ENCODE measurements at regions not wholly inside any gene's neighbourhood (a gene's known extent, or its start where the extent isn't known, plus 50 kb on each side); places are given as distances from the start of the nearest gene placed in this dataset.

DNA sequence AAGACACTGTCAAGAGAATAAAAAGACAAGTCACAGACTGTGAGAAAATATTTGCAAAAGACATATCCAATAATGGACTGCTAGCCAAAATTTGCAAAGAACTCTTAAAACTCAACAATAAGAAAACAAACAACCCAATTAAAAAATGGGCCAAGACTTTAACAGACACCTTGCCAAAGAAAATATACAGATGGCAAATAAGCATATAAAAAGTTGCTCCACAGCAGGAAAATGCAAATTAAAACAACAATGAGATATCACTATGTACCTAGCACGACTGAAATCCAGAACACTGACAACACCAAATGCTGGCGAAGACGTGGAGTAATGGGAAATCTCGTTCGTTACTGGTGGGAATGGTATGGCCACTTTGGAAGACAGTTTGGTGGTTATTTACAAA, 228.9 kb downstream of the TTC8 start:
- H3K27ac ChIP-seq, result no peak overlapping the region
- intact Hi-C loops (cut with DNase I), result no loop called here
- TF ChIP-seq CTCF (IDR thresholded peaks at IDR 0.05), result no peak

DNA sequence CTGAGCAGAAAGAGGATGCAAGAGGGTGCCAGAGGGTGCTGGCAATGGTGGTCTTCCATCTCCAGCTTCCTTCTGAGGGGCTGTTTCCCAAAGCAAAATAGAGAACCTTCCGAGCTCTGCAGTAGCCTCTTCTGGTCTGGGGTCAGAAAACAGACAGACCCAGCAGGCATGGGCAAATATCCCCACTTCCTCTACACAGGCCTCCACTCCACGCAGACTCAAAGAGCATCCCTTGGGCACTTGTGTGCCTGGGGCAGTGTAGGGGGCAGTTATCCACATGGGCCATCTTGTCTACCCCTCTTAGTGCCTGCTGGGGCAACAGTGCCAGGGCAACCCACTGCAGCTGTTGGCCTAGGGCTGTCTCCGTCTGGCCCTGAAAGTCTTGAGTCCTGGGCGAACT, 231.9 kb downstream of the TTC8 start:
- no peak for ATAC-seq
- Histone ChIP-seq H3K4me3 (no peak overlapping the region), H3K27me3 (no peaks in the 10 kb centered on the region), H3K27ac (no peak overlapping the region), H3K4me1 (no peaks in the 10 kb centered on the region), H3K36me3 (no peaks in the 10 kb centered on the region), H3K9me3 (peaks cover 0 to 11% (median 0%) of the 10 kb centered on the region in 11 donors)
- 89 to 92% methylated on average over 4 of the region's 4 CpGs for whole genome bisulfite sequencing, 2 donors
- no peak for TF ChIP-seq CTCF (IDR thresholded peaks at IDR 0.05)
- intact Hi-C loops (cut with DNase I), result no loop called here
- no peak for DNase-seq

More for the DNA sequence above, 228.9 kb downstream of the TTC8 start:
- ATAC-seq, result no peak
- Histone ChIP-seq H3K4me1 (no peaks in the 10 kb centered on the region), H3K27me3 (no peaks in the 10 kb centered on the region), H3K36me3 (no peaks in the 10 kb centered on the region), H3K9me3 (peaks cover 0 to 11% (median 0%) of the 10 kb centered on the region in 11 donors), H3K4me3 (no peak overlapping the region)
- 81 to 86% methylated on average over 5 of the region's 5 CpGs for WGBS, 2 donors
- DNase-seq, result no peak

DNA sequence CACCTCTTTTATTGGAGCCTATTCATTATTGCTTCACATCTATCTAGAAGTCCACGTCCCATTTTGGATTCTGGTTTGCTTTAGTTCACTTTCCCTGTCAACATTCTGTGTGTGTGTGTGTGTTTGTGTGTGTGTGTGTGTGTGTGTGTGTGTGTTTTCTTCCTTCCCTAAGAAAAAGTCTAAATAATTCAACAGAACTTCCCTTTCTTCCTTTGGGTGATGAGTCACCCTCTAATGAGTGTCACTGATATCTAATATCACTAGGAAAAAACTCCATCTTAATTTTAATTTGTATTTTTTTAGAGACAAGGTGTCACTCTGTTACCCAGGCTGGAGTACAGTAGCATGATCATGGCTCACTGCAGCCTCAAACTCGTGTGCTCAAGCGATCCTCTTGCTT, 234.2 kb downstream of the TTC8 start:
- intact Hi-C loops (cut with DNase I), result no loop called here
- 86 to 87% methylated on average over 3 of the region's 3 CpGs for WGBS, 2 donors
- DNase-seq (no peak), ATAC-seq (no peak)
- H3K27me3 ChIP-seq, result no peaks in the 10 kb centered on the region
- no peaks in the 10 kb centered on the region for H3K36me3 ChIP-seq
- H3K4me3 ChIP-seq, result no peak overlapping the region
- no peaks in the 10 kb centered on the region for H3K9me3 ChIP-seq
- H3K4me1 ChIP-seq, result no peaks in the 10 kb centered on the region
- H3K27ac ChIP-seq, result no peak overlapping the region
- TF ChIP-seq CTCF (IDR thresholded peaks at IDR 0.05), result no peak

DNA sequence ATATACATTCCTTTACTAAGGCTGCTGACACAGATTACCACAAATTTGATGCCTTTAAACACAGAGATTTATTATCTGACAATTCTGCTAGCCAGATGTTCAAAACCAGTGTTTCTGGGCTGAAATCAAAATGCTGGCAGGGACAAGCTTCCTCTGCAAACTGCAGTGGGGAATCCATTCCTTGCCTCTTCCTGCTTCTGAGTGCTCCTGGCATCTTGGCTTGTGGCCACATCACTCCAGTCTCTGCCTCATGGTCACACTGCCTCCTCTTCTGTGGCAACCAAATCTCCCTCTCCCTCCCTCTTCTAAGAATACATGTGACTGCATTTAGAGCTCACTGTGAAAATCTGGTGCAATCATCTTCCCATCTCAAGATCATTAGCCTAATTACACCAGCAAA, 235.7 kb downstream of the TTC8 start:
- H3K27me3 ChIP-seq, result peaks cover 0 to 5% (median 0%) of the 10 kb centered on the region in 7 donors
- no peak overlapping the region for H3K27ac ChIP-seq
- intact Hi-C loops (cut with DNase I), result no loop called here
- ATAC-seq, result no peak
- H3K4me3 ChIP-seq, result no peak overlapping the region
- H3K36me3 ChIP-seq, result no peaks in the 10 kb centered on the region
- TF ChIP-seq CTCF (IDR thresholded peaks at IDR 0.05), result no peak
- no peak for DNase-seq
- H3K9me3 ChIP-seq, result no peaks in the 10 kb centered on the region
- H3K4me1 ChIP-seq, result no peaks in the 10 kb centered on the region

GRCh38 chr14:89061696-89062095, 237.2 kb downstream of the TTC8 start:
- Histone ChIP-seq H3K36me3 (no peaks in the 10 kb centered on the region), H3K4me1 (no peaks in the 10 kb centered on the region), H3K27me3 (peaks cover 0 to 5% (median 0%) of the 10 kb centered on the region in 7 donors), H3K4me3 (no peak overlapping the region), H3K9me3 (no peaks in the 10 kb centered on the region), H3K27ac (no peak overlapping the region)
- TF ChIP-seq CTCF (IDR thresholded peaks at IDR 0.05), result no peak
- WGBS, 2 donors, result 71 to 87% methylated on average over 1 of the region's 1 CpG
- DNase-seq (no peak), ATAC-seq (no peak)
- intact Hi-C loops (cut with DNase I), result no loop called here

All from heart right ventricle (tissue), 16 donors.